B cell (primary cell): ENCODE measurements at regions not wholly inside any gene's neighbourhood (a gene's known extent, or its start where the extent isn't known, plus 50 kb on each side); places are given as distances from the start of the nearest gene placed in this dataset.

Experiments used
- ATAC-seq: fragments of 200-7000 bp; cut with Tn5 transposase; one replicate; pipeline ENCODE4 v1.10.0; 2021; ENCODE audit warnings: low read depth, mild to moderate bottlenecking, moderate number of reproducible peaks, moderate library complexity
- CTCF ChIA-PET: fragments of 350-600 bp; sonication (Branson Sonifier 250); formaldehyde crosslinking; loops from one replicate; lab custom pipeline; 2021; ENCODE audit warnings: antibody characterized with exemption, inconsistent platforms; lab: Charles Lee
- POLR2A ChIA-PET: fragments of 350-600 bp; sonication (Branson Sonifier 250); formaldehyde crosslinking; loops from one replicate; lab custom pipeline; 2021; ENCODE audit warnings: antibody characterized with exemption; lab: Charles Lee
- DNase-seq: peaks from one replicate; pipeline ENCODE4 v3.0.0; 2013
- H2AFZ ChIP-seq: 2 replicates; pipeline ENCODE4 v1.6.1; 2012; ENCODE audit warnings: mild to moderate bottlenecking, low read depth, low read length; ENCODE audit not compliant: insufficient read depth, poor library complexity, severe bottlenecking
- H3K27ac ChIP-seq, 2 donors: 1 replicate in 1 of 2; 2 replicates in 1 of 2; pipeline ENCODE4 v1.5.1; 2012 to 2013; ENCODE audit warnings: low read length in 2 of 2, mild to moderate bottlenecking in 2 of 2, moderate library complexity in 1 of 2
- H3K27me3 ChIP-seq, 4 experiments: fragments of 200-600 bp in 1 of 4; sonication (generic) in 1 of 4; replicated peaks in 1 of 4; 1 replicate in 2 of 4; 2 replicates in 2 of 4; pipeline versions ENCODE4 v1.6.1 to v1.7.0; 2013 to 2016; ENCODE audit warnings: low read length in 3 of 4, mild to moderate bottlenecking in 2 of 4, mixed read lengths in 1 of 4, moderate library complexity in 1 of 4; ENCODE audit not compliant: insufficient read depth in 4 of 4, control insufficient read depth in 3 of 4; ENCODE audit errors: control extremely low read depth in 1 of 4
- H3K36me3 ChIP-seq, 2 experiments: replicated peaks in 1 of 2; 1 replicate in 1 of 2; 2 replicates in 1 of 2; pipeline versions ENCODE4 v1.6.1 to v1.7.1; 2013; ENCODE audit warnings: low read length in 1 of 2; ENCODE audit not compliant: insufficient read depth in 2 of 2, control insufficient read depth in 1 of 2; ENCODE audit errors: control extremely low read depth in 1 of 2, extremely low read depth in 1 of 2
- H3K4me1 ChIP-seq, 2 donors: fragments of 200-600 bp in 1 of 2; sonication (generic) in 1 of 2; 1 replicate in 1 of 2; 2 replicates in 1 of 2; pipeline versions ENCODE4 v1.5.1 to v1.6.1; 2013 to 2017; ENCODE audit warnings: low read length in 2 of 2; ENCODE audit not compliant: control insufficient read depth in 2 of 2, insufficient read depth in 2 of 2
- H3K4me2 ChIP-seq: replicated peaks from 2 replicates; pipeline ENCODE3; 2012; ENCODE audit warnings: mild to moderate bottlenecking, low read depth, low read length; ENCODE audit not compliant: poor library complexity, severe bottlenecking
- H3K4me3 ChIP-seq, 5 experiments: fragments of 200-600 bp in 1 of 5; sonication (generic) in 1 of 5; 1 replicate in 3 of 5; 2 replicates in 2 of 5; pipeline versions ENCODE4 v1.5.1 to v1.7.0; 2011 to 2016; ENCODE audit warnings: low read length in 4 of 5, mild to moderate bottlenecking in 4 of 5, low read depth in 2 of 5, control low read depth in 1 of 5, moderate library complexity in 1 of 5; ENCODE audit not compliant: insufficient read depth in 1 of 5; ENCODE audit errors: control extremely low read depth in 1 of 5, extremely low read depth in 1 of 5
- H3K79me2 ChIP-seq: fragments of 200-600 bp; sonication (generic); one replicate; pipeline ENCODE4 v1.6.0; 2016; ENCODE audit warnings: low read length; ENCODE audit not compliant: control insufficient read depth, insufficient read depth
- H3K9ac ChIP-seq: fragments of 200-600 bp; sonication (generic); 2 replicates; pipeline ENCODE4 v1.6.1; 2017; ENCODE audit warnings: mild to moderate bottlenecking, low read length, moderate library complexity
- H3K9me3 ChIP-seq, 3 donors: one replicate each; pipeline versions ENCODE4 v1.6.1 to v1.7.1; 2013; ENCODE audit warnings: low read length in 2 of 3; ENCODE audit not compliant: control insufficient read depth in 2 of 3, insufficient read depth in 1 of 3; ENCODE audit errors: control extremely low read depth in 1 of 3
- H4K20me1 ChIP-seq: 2 replicates; pipeline ENCODE4 v1.6.0; 2012; ENCODE audit warnings: mild to moderate bottlenecking, low read length; ENCODE audit not compliant: insufficient read depth, control insufficient read depth, poor library complexity, severe bottlenecking
- H3K27ac Mint-ChIP-seq: one replicate; pipeline ENCODE4 v1.8.0; 2021; ENCODE audit warnings: mixed read lengths
- H3K27me3 Mint-ChIP-seq: one replicate; pipeline ENCODE4 v1.8.0; 2021; ENCODE audit warnings: mixed read lengths
- H3K4me1 Mint-ChIP-seq: one replicate; pipeline ENCODE4 v1.8.0; 2021; ENCODE audit warnings: mixed read lengths
- H3K4me3 Mint-ChIP-seq: one replicate; pipeline ENCODE4 v1.8.0; 2021; ENCODE audit warnings: mixed read lengths
- H3K9me3 Mint-ChIP-seq: one replicate; pipeline ENCODE4 v1.8.0; 2022; ENCODE audit warnings: mixed read lengths; ENCODE audit not compliant: insufficient read depth
- EZH2 ChIP-seq: IDR thresholded peaks from 2 replicates; pipeline ENCODE4 v1.6.1; 2012; ENCODE audit warnings: borderline replicate concordance, low read depth, mild to moderate bottlenecking, moderate library complexity, low read length; ENCODE audit not compliant: insufficient read depth, poor library complexity, severe bottlenecking
- WGBS: methylation state at CpG from one replicate; pipeline ENCODE4 v1.1.5; 2013; ENCODE audit warnings: missing lambda C conversion rate; ENCODE audit not compliant: insufficient coverage; 5-methylcytosine and 5-hydroxymethylcytosine counted together
- intact Hi-C: fragments of 100-400 bp; cut with micrococcal nuclease; formaldehyde crosslinking; loops from one replicate; pipeline ENCODE4 v1.10.0; 2022
- TF ChIP-seq, protein P1 (sequence below): fragments of 200-600 bp; IDR thresholded peaks from one replicate; pipeline ENCODE4 v1.8.0; 2022; ENCODE audit warnings: antibody characterized with exemption, mild to moderate bottlenecking

DNA sequence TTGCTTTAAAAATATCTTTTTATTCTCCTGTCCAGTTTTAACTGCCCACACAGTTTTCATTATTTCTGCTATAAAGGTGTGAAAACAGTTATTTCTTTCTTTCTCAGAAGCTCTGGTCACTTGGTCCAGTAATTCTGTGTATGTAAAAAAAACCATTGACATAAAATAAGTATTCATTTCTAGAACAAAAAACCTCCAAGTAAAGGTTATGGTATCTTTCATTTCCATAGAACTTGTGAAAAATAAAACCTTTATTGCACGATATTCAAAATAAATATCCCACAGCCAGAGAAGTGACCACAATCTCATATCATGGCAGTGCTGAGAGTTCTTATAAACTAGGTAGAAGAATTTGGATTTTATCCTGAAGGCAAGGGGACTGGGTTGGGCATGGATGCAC, 96.9 kb upstream of the TNFSF4 start:
- H3K4me1 ChIP-seq = no peaks in the 10 kb centered on the region
- Mint-ChIP-seq H3K4me3 (no peak overlapping the region), H3K27me3 (no peaks in the 10 kb centered on the region), H3K4me1 (peaks cover 4% of the 10 kb centered on the region), H3K9me3 (no peaks in the 10 kb centered on the region), H3K27ac (no peak overlapping the region)
- no CpG with 5 or more reads among the region's 1 CpG for WGBS
- H3K36me3 ChIP-seq = no peaks in the 10 kb centered on the region
- no peak for TF ChIP-seq EZH2
- TF ChIP-seq, protein P1, sequence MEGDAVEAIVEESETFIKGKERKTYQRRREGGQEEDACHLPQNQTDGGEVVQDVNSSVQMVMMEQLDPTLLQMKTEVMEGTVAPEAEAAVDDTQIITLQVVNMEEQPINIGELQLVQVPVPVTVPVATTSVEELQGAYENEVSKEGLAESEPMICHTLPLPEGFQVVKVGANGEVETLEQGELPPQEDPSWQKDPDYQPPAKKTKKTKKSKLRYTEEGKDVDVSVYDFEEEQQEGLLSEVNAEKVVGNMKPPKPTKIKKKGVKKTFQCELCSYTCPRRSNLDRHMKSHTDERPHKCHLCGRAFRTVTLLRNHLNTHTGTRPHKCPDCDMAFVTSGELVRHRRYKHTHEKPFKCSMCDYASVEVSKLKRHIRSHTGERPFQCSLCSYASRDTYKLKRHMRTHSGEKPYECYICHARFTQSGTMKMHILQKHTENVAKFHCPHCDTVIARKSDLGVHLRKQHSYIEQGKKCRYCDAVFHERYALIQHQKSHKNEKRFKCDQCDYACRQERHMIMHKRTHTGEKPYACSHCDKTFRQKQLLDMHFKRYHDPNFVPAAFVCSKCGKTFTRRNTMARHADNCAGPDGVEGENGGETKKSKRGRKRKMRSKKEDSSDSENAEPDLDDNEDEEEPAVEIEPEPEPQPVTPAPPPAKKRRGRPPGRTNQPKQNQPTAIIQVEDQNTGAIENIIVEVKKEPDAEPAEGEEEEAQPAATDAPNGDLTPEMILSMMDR = no peak
- H3K4me2 ChIP-seq = no peak overlapping the region
- H3K9ac ChIP-seq = no peak overlapping the region
- H3K79me2 ChIP-seq = no peaks in the 10 kb centered on the region
- peaks cover 0 to 4% (median 2%) of the 10 kb centered on the region in 3 donors for H3K9me3 ChIP-seq
- ChIA-PET CTCF (no interaction called here), POLR2A (no interaction called here)
- H3K4me3 ChIP-seq = no peak overlapping the region
- ATAC-seq = no peak
- intact Hi-C loops = no loop called here
- H3K27me3 ChIP-seq = no peaks in the 10 kb centered on the region
- no peak overlapping the region for H2AFZ ChIP-seq
- H4K20me1 ChIP-seq = no peaks in the 10 kb centered on the region
- no peak overlapping the region for H3K27ac ChIP-seq
- DNase-seq = no peak

DNA sequence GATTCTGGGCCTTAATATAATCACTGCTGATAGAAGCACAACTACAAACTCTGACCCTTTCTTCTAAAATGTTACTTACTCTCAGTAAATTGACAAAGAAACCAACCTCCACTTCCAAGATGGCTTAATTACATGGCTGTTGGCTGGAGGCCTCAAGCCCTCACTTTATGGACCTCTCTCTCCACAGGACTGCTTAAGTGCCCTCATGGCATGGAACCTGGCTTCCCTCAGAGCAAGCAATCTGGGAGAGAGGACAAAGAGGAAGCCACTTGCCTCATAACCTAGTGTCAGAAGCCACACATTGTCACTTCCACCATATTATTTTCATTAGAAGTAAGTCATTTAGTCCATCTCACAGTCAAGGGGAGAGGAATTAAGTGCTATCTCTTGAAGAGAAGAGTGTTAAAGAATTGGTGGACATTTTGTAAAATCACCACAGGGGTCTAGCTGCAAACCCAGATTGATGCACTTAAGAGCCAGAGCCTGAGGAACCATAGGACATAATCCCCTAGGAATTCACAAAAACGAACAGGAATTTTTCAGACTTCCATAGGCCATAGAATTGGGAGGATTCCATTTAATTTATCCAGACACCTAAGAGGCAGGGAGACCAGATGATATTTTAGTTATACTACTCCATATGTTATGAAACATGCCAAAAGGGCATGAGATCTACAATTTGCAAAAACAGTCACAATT, 97.5 kb upstream of the TNFSF4 start:
- TF ChIP-seq, protein P1 = no peak
- no peak for TF ChIP-seq EZH2
- Histone ChIP-seq H3K36me3 (no peaks in the 10 kb centered on the region), H3K9ac (no peak overlapping the region), H3K79me2 (no peaks in the 10 kb centered on the region), H3K4me2 (no peak overlapping the region), H3K4me1 (no peaks in the 10 kb centered on the region), H4K20me1 (no peaks in the 10 kb centered on the region), H3K27me3 (no peaks in the 10 kb centered on the region), H2AFZ (no peak overlapping the region), H3K9me3 (peaks cover 0 to 7% (median 2%) of the 10 kb centered on the region in 3 donors), H3K4me3 (no peak overlapping the region), H3K27ac (no peak overlapping the region)
- no peaks in the 10 kb centered on the region for H3K27me3 Mint-ChIP-seq
- H3K9me3 Mint-ChIP-seq = no peaks in the 10 kb centered on the region
- intact Hi-C loops = no loop called here
- no peak overlapping the region for H3K4me3 Mint-ChIP-seq
- DNase-seq (no peak), ATAC-seq (no peak)
- H3K4me1 Mint-ChIP-seq = peaks cover 4% of the 10 kb centered on the region
- no peak overlapping the region for H3K27ac Mint-ChIP-seq
- WGBS = no CpG with 5 or more reads among the region's 1 CpG
- CTCF ChIA-PET = no interaction called here
- POLR2A ChIA-PET = no interaction called here
